Upper lobe of left lung (tissue), 4 donors: ENCODE measurements at regions not wholly inside any gene's neighbourhood (a gene's known extent, or its start where the extent isn't known, plus 50 kb on each side); places are given as distances from the start of the nearest gene placed in this dataset.

Experiments
- POLR2A ChIP-seq, 4 donors: fragments of 450-650 bp; IDR thresholded peaks; one replicate each; pipeline ENCODE4 v1.5.1; 2016 to 2017; ENCODE audit warnings: antibody characterized with exemption in 4 of 4, mild to moderate bottlenecking in 2 of 4
- POLR2AphosphoS5 ChIP-seq, 2 donors: sonication (generic); formaldehyde crosslinking; IDR thresholded peaks; one replicate each; pipeline ENCODE4 v1.5.1; 2017; ENCODE audit warnings: antibody characterized with exemption in 2 of 2
- TF ChIP-seq, protein P1 (sequence below), 6 experiments: fragments of 450-650 bp in 4 of 6; fragments of 200-600 bp in 2 of 6; sonication (generic) in 2 of 6; IDR thresholded peaks; one replicate each; pipeline ENCODE4 v1.5.1; 2016 to 2019; ENCODE audit warnings: antibody characterized with exemption in 6 of 6

DNA sequence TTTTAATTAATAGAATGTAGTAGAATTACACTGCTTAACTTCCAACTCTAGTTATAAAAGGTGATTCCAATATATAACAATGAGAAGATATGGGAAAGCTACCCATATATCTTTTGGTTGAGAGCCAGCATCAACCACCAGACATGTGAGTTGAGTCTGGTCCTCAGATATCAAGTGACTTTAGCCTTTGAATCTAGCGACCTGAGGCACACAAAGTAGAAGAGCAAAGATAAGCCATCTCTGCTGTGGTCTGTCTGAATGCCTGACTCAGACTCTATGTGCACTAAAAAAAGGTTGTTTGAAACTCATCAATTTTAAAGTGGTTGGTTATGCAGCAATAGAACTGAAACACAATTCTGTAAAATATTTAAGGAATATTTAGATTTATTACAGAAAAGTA, 492.5 kb upstream of the SOX9 start:
- TF ChIP-seq, protein P1, sequence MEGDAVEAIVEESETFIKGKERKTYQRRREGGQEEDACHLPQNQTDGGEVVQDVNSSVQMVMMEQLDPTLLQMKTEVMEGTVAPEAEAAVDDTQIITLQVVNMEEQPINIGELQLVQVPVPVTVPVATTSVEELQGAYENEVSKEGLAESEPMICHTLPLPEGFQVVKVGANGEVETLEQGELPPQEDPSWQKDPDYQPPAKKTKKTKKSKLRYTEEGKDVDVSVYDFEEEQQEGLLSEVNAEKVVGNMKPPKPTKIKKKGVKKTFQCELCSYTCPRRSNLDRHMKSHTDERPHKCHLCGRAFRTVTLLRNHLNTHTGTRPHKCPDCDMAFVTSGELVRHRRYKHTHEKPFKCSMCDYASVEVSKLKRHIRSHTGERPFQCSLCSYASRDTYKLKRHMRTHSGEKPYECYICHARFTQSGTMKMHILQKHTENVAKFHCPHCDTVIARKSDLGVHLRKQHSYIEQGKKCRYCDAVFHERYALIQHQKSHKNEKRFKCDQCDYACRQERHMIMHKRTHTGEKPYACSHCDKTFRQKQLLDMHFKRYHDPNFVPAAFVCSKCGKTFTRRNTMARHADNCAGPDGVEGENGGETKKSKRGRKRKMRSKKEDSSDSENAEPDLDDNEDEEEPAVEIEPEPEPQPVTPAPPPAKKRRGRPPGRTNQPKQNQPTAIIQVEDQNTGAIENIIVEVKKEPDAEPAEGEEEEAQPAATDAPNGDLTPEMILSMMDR (IDR thresholded peaks at IDR 0.05) = no peak
- no peak for TF ChIP-seq POLR2AphosphoS5 (IDR thresholded peaks at IDR 0.05)
- no peak for TF ChIP-seq POLR2A (IDR thresholded peaks at IDR 0.05)
